ENCODE measurements at regions not wholly inside any gene's neighbourhood (a gene's known extent, or its start where the extent isn't known, plus 50 kb on each side); places are given as distances from the start of the nearest gene placed in this dataset.

DNA sequence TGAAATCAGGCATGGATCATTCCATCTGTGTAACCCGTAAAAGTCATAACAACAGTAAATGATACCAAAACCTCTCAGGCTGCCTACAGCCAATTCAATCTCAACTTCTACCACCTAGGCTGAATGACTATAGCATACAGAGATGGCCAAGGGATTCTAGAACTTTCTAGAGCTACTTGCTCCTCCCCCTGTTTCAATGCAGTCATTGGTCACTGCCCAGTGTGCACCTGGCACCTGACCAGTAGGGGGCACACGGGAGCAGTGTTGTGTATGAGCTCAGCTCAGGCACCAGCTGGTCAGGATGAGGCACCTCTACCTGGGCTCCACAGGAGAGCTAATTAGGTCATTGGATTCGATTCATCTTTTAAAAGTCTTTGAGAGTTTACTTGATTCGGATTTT lies 86.2 kb downstream of the PLEKHG1 start:
- TF ChIP-seq, protein P1, sequence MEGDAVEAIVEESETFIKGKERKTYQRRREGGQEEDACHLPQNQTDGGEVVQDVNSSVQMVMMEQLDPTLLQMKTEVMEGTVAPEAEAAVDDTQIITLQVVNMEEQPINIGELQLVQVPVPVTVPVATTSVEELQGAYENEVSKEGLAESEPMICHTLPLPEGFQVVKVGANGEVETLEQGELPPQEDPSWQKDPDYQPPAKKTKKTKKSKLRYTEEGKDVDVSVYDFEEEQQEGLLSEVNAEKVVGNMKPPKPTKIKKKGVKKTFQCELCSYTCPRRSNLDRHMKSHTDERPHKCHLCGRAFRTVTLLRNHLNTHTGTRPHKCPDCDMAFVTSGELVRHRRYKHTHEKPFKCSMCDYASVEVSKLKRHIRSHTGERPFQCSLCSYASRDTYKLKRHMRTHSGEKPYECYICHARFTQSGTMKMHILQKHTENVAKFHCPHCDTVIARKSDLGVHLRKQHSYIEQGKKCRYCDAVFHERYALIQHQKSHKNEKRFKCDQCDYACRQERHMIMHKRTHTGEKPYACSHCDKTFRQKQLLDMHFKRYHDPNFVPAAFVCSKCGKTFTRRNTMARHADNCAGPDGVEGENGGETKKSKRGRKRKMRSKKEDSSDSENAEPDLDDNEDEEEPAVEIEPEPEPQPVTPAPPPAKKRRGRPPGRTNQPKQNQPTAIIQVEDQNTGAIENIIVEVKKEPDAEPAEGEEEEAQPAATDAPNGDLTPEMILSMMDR (conservative IDR thresholded peaks at IDR 0.05 in 1 of 2, IDR thresholded peaks at IDR 0.05 in 1 of 2; ENCODE audit: extremely low read depth in 1 of 2, insufficient read depth in 1 of 2, low read depth in 1 of 2, low read length in 2 of 2): peak; percentile 89 to 96
- no peak for TF ChIP-seq EZH2 (IDR thresholded peaks at IDR 0.05; ENCODE audit: borderline replicate concordance, low read length)

Measured in mammary epithelial cell (primary cell).